Gastrocnemius medialis (tissue), 4 donors: ENCODE measurements at regions not wholly inside any gene's neighbourhood (a gene's known extent, or its start where the extent isn't known, plus 50 kb on each side); places are given as distances from the start of the nearest gene placed in this dataset.

Experiments used
- POLR2A ChIP-seq, 2 donors: fragments of 450-650 bp; IDR thresholded peaks; one replicate each; pipeline ENCODE4 v1.6.1; 2017; ENCODE audit warnings: antibody characterized with exemption in 2 of 2, mild to moderate bottlenecking in 2 of 2, moderate library complexity in 2 of 2
- TF ChIP-seq, protein P1 (sequence below), 5 experiments: fragments of 450-650 bp in 3 of 5; fragments of 200-600 bp in 2 of 5; sonication (generic) in 2 of 5; IDR thresholded peaks in 4 of 5; conservative IDR thresholded peaks in 1 of 5; 1 replicate in 4 of 5; 2 replicates in 1 of 5; pipeline ENCODE4 v1.5.1; 2016 to 2019; ENCODE audit warnings: antibody characterized with exemption in 5 of 5, mild to moderate bottlenecking in 3 of 5, moderate library complexity in 3 of 5

DNA sequence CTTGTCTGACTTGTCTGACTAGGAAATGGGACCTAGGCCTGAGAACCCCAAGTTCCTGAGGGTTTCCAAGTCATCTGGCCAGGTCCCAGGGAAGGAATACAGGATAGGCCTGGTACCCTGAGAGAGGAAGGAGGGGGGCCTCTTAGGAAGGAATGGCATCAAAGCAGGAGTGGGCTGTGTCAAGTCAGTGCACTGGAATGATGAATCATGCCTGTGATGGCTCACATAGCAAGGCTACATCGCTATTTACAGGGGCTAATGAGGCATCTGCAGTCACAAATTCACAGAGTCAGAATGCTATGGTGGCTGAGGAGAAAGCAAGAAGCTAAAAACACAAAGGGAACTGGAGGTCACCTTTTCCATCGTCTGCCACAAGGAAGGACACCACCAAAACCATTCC is 247.3 kb downstream of the NXPE2 start:
- TF ChIP-seq, protein P1, sequence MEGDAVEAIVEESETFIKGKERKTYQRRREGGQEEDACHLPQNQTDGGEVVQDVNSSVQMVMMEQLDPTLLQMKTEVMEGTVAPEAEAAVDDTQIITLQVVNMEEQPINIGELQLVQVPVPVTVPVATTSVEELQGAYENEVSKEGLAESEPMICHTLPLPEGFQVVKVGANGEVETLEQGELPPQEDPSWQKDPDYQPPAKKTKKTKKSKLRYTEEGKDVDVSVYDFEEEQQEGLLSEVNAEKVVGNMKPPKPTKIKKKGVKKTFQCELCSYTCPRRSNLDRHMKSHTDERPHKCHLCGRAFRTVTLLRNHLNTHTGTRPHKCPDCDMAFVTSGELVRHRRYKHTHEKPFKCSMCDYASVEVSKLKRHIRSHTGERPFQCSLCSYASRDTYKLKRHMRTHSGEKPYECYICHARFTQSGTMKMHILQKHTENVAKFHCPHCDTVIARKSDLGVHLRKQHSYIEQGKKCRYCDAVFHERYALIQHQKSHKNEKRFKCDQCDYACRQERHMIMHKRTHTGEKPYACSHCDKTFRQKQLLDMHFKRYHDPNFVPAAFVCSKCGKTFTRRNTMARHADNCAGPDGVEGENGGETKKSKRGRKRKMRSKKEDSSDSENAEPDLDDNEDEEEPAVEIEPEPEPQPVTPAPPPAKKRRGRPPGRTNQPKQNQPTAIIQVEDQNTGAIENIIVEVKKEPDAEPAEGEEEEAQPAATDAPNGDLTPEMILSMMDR (IDR thresholded peaks at IDR 0.05 in 4 of 5, conservative IDR thresholded peaks at IDR 0.05 in 1 of 5), result no peak
- TF ChIP-seq POLR2A (IDR thresholded peaks at IDR 0.05), result no peak
